ENCODE measurements at regions not wholly inside any gene's neighbourhood (a gene's known extent, or its start where the extent isn't known, plus 50 kb on each side); places are given as distances from the start of the nearest gene placed in this dataset.

GRCh38 chr16:79508294-79508693 is 92.2 kb downstream of the MAF start:
- Mint-ChIP-seq H3K9me3 (no peaks in the 10 kb centered on the region), H3K27ac (ENCODE audit: unreplicated experiment) (no peak overlapping the region), H3K36me3 (ENCODE audit: low read depth) (no peaks in the 10 kb centered on the region), H3K4me3 (no peak overlapping the region), H3K4me1 (peaks cover under 1% of the 10 kb centered on the region), H3K27me3 (ENCODE audit: low read depth) (no peaks in the 10 kb centered on the region)
- no peak for DNase-seq (ENCODE audit: low read depth, low spot score)
- TF ChIP-seq, protein P1, sequence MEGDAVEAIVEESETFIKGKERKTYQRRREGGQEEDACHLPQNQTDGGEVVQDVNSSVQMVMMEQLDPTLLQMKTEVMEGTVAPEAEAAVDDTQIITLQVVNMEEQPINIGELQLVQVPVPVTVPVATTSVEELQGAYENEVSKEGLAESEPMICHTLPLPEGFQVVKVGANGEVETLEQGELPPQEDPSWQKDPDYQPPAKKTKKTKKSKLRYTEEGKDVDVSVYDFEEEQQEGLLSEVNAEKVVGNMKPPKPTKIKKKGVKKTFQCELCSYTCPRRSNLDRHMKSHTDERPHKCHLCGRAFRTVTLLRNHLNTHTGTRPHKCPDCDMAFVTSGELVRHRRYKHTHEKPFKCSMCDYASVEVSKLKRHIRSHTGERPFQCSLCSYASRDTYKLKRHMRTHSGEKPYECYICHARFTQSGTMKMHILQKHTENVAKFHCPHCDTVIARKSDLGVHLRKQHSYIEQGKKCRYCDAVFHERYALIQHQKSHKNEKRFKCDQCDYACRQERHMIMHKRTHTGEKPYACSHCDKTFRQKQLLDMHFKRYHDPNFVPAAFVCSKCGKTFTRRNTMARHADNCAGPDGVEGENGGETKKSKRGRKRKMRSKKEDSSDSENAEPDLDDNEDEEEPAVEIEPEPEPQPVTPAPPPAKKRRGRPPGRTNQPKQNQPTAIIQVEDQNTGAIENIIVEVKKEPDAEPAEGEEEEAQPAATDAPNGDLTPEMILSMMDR (conservative IDR thresholded peaks at IDR 0.05) = no peak

DNA sequence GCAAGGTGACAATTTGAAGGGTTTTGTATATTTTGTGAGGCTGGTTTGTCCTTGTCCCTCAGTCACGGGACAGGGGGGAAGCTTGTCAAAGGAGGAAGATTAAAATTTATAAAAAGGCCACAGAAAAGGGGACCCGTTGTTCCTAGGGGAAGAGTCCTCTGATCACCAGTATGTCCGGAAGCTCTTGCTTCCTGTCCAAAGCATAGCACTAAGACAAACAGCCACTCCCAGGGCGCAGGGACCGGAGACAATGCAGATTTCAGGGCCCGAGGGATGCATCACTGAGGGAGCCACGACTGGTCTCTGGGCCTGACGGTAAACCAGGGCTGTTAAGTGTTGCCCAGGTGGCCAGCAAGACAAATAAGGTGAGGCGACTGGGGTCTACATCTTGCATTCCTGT is 95.2 kb downstream of the MAF start:
- H3K36me3 Mint-ChIP-seq (ENCODE audit: low read depth) = no peaks in the 10 kb centered on the region
- no peaks in the 10 kb centered on the region for H3K9me3 Mint-ChIP-seq
- H3K27me3 Mint-ChIP-seq (ENCODE audit: low read depth) = no peaks in the 10 kb centered on the region
- DNase-seq (ENCODE audit: low read depth, low spot score) = no peak
- TF ChIP-seq, protein P1 (conservative IDR thresholded peaks at IDR 0.05) = no peak
- no peak overlapping the region for H3K4me3 Mint-ChIP-seq
- H3K27ac Mint-ChIP-seq (ENCODE audit: unreplicated experiment) = no peak overlapping the region
- no peaks in the 10 kb centered on the region for H3K4me1 Mint-ChIP-seq

- TF ChIP-seq, protein P1 (conservative IDR thresholded peaks at IDR 0.05) = no peak
Measured at GRCh38 chr16:79503511-79503910, 97.0 kb downstream of the MAF start.

GRCh38 chr16:79501446-79501845 is 99.1 kb downstream of the MAF start:
- Mint-ChIP-seq H3K36me3 (ENCODE audit: low read depth) (no peaks in the 10 kb centered on the region), H3K27ac (ENCODE audit: unreplicated experiment) (no peak overlapping the region), H3K27me3 (ENCODE audit: low read depth) (no peaks in the 10 kb centered on the region), H3K4me1 (no peaks in the 10 kb centered on the region), H3K4me3 (no peak overlapping the region), H3K9me3 (no peaks in the 10 kb centered on the region)
- TF ChIP-seq, protein P1 (conservative IDR thresholded peaks at IDR 0.05) = no peak
- no peak for DNase-seq (ENCODE audit: low read depth, low spot score)

More at GRCh38 chr16:79503511-79503910, 97.0 kb downstream of the MAF start:
- H3K27me3 Mint-ChIP-seq (ENCODE audit: low read depth) = no peaks in the 10 kb centered on the region
- no peak overlapping the region for H3K27ac Mint-ChIP-seq (ENCODE audit: unreplicated experiment)
- DNase-seq (ENCODE audit: low read depth, low spot score) = no peak
- H3K4me3 Mint-ChIP-seq = no peak overlapping the region
- H3K4me1 Mint-ChIP-seq = no peaks in the 10 kb centered on the region
- H3K9me3 Mint-ChIP-seq = no peaks in the 10 kb centered on the region
- no peaks in the 10 kb centered on the region for H3K36me3 Mint-ChIP-seq (ENCODE audit: low read depth)

- H3K27ac Mint-ChIP-seq (ENCODE audit: unreplicated experiment) = no peak overlapping the region
Measured at GRCh38 chr16:79500866-79501265, 99.7 kb downstream of the MAF start.

More at GRCh38 chr16:79500866-79501265, 99.7 kb downstream of the MAF start:
- TF ChIP-seq, protein P1 (conservative IDR thresholded peaks at IDR 0.05) = no peak
- no peak overlapping the region for H3K4me3 Mint-ChIP-seq
- no peaks in the 10 kb centered on the region for H3K9me3 Mint-ChIP-seq
- no peaks in the 10 kb centered on the region for H3K27me3 Mint-ChIP-seq (ENCODE audit: low read depth)
- no peaks in the 10 kb centered on the region for H3K4me1 Mint-ChIP-seq
- DNase-seq (ENCODE audit: low read depth, low spot score) = no peak
- H3K36me3 Mint-ChIP-seq (ENCODE audit: low read depth) = no peaks in the 10 kb centered on the region
